ENCODE measurements at regions not wholly inside any gene's neighbourhood (a gene's known extent, or its start where the extent isn't known, plus 50 kb on each side); places are given as distances from the start of the nearest gene placed in this dataset.

DNA sequence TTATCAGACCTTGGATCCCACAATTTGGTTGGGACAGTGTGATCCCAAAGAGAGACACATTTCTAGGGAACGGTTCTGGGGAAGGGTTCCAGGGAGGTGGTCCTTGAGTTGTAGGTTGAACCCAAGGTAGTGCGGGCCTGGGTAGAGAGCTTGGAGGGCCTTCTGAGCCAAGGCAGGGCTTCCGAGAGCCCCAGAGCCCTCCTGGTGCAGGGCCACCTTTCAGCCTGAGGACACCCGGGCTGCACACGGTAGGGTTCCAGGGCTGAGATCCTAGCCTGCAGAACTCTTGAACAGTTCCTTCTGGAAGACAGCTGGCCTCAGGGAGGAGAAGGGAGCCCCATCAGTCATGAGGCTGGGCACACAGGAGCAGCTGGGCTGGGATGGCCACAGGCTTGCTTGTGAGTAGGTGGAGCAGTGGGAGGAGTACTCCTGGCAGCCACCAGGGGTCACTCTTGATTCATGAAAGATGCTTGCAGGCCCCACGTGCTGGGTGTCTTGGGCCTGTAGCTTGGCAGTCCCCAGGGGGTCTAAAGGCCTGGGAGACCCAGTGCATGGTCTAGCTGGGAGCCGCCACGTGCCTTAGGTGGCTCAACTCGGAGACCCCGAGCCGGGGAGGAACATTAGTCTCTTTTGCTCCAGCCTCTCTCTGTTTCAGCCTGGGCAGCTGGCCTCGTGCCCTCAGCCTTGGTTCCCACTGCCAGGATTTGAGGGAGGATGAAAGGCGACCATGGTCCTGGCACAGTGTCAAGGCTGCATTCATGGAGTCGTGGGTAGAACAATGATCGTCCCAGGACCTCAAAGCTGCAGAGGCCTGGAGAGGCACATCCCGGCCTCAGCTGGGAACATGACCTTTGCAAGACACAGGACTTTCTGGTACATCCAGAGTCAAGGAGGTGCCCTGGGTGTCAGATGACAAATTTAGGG, 381.6 kb downstream of the TYW1 start:
- no peak overlapping the region for H4K5ac ChIP-seq (ENCODE audit: insufficient read length, low read depth, low read length)
- 68% methylated on average over 15 of the region's 16 CpGs; no CpG with 5 or more reads in 1 of the 2 experiments for WGBS, 2 experiments (ENCODE audit: extremely low coverage in 1 of 2, insufficient coverage in 1 of 2, insufficient read length in 1 of 2, insufficient replicate concordance in 2 of 2, low coverage in 1 of 2, low lambda C conversion rate in 2 of 2, missing lambda C conversion rate in 1 of 2)
- no peak overlapping the region for H3K4me2 ChIP-seq (ENCODE audit: insufficient read depth in 1 of 2, low read depth in 2 of 2, low read length in 2 of 2)
- H2BK15ac ChIP-seq (ENCODE audit: low read length), result peak overlapping the region; percentile 97; the same call in 1 of the 2 replicates
- no peak overlapping the region; the same call in none of the 2 replicates for H4K8ac ChIP-seq (ENCODE audit: extremely low read depth, insufficient read depth, low read length)
- H3K79me1 ChIP-seq (ENCODE audit: low read depth, low read length), result no peaks in the 10 kb centered on the region
- no peak overlapping the region; the same call in 1 of the 2 replicates for H3K18ac ChIP-seq (ENCODE audit: extremely low read depth, low read length)
- H2BK120ac ChIP-seq (replicated peaks; ENCODE audit: low read depth, low read length), result peak overlapping the region; percentile 55
- H3K4me1 ChIP-seq (replicated peaks in 1 of 4; ENCODE audit: control insufficient read depth in 3 of 4, insufficient read depth in 4 of 4, low read length in 3 of 4), result no peaks in the 10 kb centered on the region
- peak; percentile 84 for FAIRE-seq
- H3K23ac ChIP-seq (ENCODE audit: insufficient read length), result no peak overlapping the region
- peaks cover 4 to 9% of the 10 kb centered on the region in 2 experiments; a peak in 3 of 4 replicates for H3K9me3 ChIP-seq (ENCODE audit: insufficient read depth in 2 of 2, low read depth in 1 of 2, low read length in 1 of 2)
- CTCF ChIA-PET (ENCODE audit: partially characterized antibody), result interaction anchor here (0.5 to 2.6 kb wide), 38 partner anchors 9 to 1354 kb away, joined by 3 to 13 read pairs (median 3); no protein-coding TSS in a partner anchor
- H3K27ac ChIP-seq (ENCODE audit: low read depth, low read length), result no peak overlapping the region
- no peak overlapping the region for H2AK5ac ChIP-seq (ENCODE audit: low read depth, low read length)
- H3K14ac ChIP-seq (ENCODE audit: insufficient read length), result no peak overlapping the region
- peak overlapping the region; percentile 97; the same call in 1 of the 2 replicates for H2BK12ac ChIP-seq (ENCODE audit: low read depth, low read length)
- H3K36me3 ChIP-seq (ENCODE audit: control insufficient read depth in 2 of 4, insufficient read depth in 4 of 4, low read length in 3 of 4), result no peaks in the 10 kb centered on the region
- peaks cover 3% of the 10 kb centered on the region for H3K23me2 ChIP-seq (ENCODE audit: low read depth, low read length)
- H3K56ac ChIP-seq (replicated peaks; ENCODE audit: insufficient read length, low read depth, low read length), result no peak overlapping the region
- DNase-seq (ENCODE audit: low read depth in 1 of 2, low spot score in 2 of 2), result peak; percentile 77 to 91
- H3K79me2 ChIP-seq (ENCODE audit: control insufficient read depth in 1 of 2, insufficient read depth in 2 of 2, low read length in 2 of 2), result no peaks in the 10 kb centered on the region
- peak overlapping the region; percentile 95 for H4K91ac ChIP-seq (replicated peaks; ENCODE audit: insufficient read length, low read length)
- POLR2A ChIA-PET (ENCODE audit: partially characterized antibody), result interaction anchor here (0.6 to 1.8 kb wide), 3 partner anchors 12 to 71 kb away, joined by 3 to 15 read pairs (median 3); no protein-coding TSS in a partner anchor
- H3K27me3 ChIP-seq (replicated peaks in 1 of 4; ENCODE audit: control insufficient read depth in 3 of 4, extremely low read depth in 1 of 4, insufficient read depth in 3 of 4, low read length in 3 of 4), result peaks cover 0 to 5% (median 0%) of the 10 kb centered on the region in 4 experiments; a peak in 2 of 7 replicates
- peak overlapping the region; percentile 91; the same call in 1 of the 2 replicates for H2BK20ac ChIP-seq (ENCODE audit: low read length)
- H2BK5ac ChIP-seq (ENCODE audit: low read depth, low read length), result peak overlapping the region; percentile 56; the same call in 1 of the 2 replicates
- H3K9ac ChIP-seq (replicated peaks in 1 of 4; ENCODE audit: extremely low read depth in 1 of 4, low read depth in 3 of 4, low read length in 3 of 4), result no peak overlapping the region
- no peak overlapping the region for H2AFZ ChIP-seq (ENCODE audit: low read length)
- H3K4me3 ChIP-seq (ENCODE audit: extremely low read depth in 1 of 4, insufficient read depth in 2 of 4, low read depth in 3 of 4, low read length in 4 of 4), result no peak overlapping the region
- peaks cover 0 to 5% of the 10 kb centered on the region in 2 experiments for H4K20me1 ChIP-seq (replicated peaks in 1 of 2; ENCODE audit: control insufficient read depth in 1 of 2, insufficient read depth in 2 of 2, low read length in 2 of 2)
- H3K4ac ChIP-seq (replicated peaks; ENCODE audit: insufficient read length, low read depth, low read length), result peak overlapping the region; percentile 36
- TF ChIP-seq, protein P1, sequence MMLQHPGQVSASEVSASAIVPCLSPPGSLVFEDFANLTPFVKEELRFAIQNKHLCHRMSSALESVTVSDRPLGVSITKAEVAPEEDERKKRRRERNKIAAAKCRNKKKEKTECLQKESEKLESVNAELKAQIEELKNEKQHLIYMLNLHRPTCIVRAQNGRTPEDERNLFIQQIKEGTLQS (IDR thresholded peaks at IDR 0.05; ENCODE audit: insufficient read depth, low read depth, low read length), result 0 out of 2 replicates have a peak, but pooled peaks have one; percentile 43
- TF ChIP-seq, protein P2, sequence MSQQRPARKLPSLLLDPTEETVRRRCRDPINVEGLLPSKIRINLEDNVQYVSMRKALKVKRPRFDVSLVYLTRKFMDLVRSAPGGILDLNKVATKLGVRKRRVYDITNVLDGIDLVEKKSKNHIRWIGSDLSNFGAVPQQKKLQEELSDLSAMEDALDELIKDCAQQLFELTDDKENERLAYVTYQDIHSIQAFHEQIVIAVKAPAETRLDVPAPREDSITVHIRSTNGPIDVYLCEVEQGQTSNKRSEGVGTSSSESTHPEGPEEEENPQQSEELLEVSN (IDR thresholded peaks at IDR 0.05), result peak; percentile 80; the same call in 1 of the 2 replicates
- TF ChIP-seq, protein P3, sequence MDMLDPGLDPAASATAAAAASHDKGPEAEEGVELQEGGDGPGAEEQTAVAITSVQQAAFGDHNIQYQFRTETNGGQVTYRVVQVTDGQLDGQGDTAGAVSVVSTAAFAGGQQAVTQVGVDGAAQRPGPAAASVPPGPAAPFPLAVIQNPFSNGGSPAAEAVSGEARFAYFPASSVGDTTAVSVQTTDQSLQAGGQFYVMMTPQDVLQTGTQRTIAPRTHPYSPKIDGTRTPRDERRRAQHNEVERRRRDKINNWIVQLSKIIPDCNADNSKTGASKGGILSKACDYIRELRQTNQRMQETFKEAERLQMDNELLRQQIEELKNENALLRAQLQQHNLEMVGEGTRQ (IDR thresholded peaks at IDR 0.05; ENCODE audit: low read length), result peak; percentile 69
- TF ChIP-seq, protein P4, sequence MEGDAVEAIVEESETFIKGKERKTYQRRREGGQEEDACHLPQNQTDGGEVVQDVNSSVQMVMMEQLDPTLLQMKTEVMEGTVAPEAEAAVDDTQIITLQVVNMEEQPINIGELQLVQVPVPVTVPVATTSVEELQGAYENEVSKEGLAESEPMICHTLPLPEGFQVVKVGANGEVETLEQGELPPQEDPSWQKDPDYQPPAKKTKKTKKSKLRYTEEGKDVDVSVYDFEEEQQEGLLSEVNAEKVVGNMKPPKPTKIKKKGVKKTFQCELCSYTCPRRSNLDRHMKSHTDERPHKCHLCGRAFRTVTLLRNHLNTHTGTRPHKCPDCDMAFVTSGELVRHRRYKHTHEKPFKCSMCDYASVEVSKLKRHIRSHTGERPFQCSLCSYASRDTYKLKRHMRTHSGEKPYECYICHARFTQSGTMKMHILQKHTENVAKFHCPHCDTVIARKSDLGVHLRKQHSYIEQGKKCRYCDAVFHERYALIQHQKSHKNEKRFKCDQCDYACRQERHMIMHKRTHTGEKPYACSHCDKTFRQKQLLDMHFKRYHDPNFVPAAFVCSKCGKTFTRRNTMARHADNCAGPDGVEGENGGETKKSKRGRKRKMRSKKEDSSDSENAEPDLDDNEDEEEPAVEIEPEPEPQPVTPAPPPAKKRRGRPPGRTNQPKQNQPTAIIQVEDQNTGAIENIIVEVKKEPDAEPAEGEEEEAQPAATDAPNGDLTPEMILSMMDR (IDR thresholded peaks at IDR 0.05; ENCODE audit: control extremely low read depth in 1 of 3, insufficient read depth in 1 of 3, low read depth in 1 of 3, low read length in 3 of 3), result peak; percentile 77 to 95 (median 89)
- TF ChIP-seq HDAC6 (IDR thresholded peaks at IDR 0.05; ENCODE audit: low read depth, low read length), result no peak

Measured in H1 (cell line).